ENCODE measurements at regions not wholly inside any gene's neighbourhood (a gene's known extent, or its start where the extent isn't known, plus 50 kb on each side); places are given as distances from the start of the nearest gene placed in this dataset.

- in situ Hi-C loops (cut with MboI; ENCODE audit: low sequenced_read_pairs, unreplicated experiment) = no loop called here
- no peak for TF ChIP-seq CTCF (IDR thresholded peaks at IDR 0.05; ENCODE audit: borderline replicate concordance, control extremely low read depth, extremely low read depth, insufficient read depth, missing control alignments)
- no peak for DNase-seq (ENCODE audit: low spot score)
Observed at GRCh38 chr9:78940121-78940855, 631.5 kb upstream of the TLE4 start.

GRCh38 chr9:78954286-78954685 lies 617.5 kb upstream of the TLE4 start:
- in situ Hi-C loops (cut with MboI; ENCODE audit: low sequenced_read_pairs, unreplicated experiment) = no loop called here
- no peak for TF ChIP-seq CTCF (IDR thresholded peaks at IDR 0.05; ENCODE audit: borderline replicate concordance, control extremely low read depth, extremely low read depth, insufficient read depth, missing control alignments)
- no peak for DNase-seq (ENCODE audit: low spot score)

DNA sequence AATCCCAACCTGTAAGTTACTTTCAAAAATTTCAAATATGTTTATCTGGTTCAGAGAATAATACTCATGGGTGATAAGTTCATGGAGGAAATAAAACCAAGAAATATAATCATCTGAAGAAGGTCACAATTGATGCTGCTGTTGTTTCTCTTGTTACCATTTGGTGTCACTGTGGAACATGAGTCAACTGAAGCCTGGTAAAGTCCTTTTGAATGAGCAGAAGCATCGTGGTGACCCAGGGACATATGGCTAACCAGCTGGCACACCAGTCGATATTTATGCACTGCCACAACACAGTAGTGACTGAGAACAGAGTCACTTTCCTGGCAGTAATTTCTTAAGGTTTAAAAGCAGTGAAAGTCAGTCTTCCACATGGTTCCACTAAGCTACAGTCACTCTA lies 612.9 kb upstream of the TLE4 start:
- no peak for DNase-seq (ENCODE audit: low spot score)
- no peak for TF ChIP-seq CTCF (IDR thresholded peaks at IDR 0.05; ENCODE audit: borderline replicate concordance, control extremely low read depth, extremely low read depth, insufficient read depth, missing control alignments)
- in situ Hi-C loops (cut with MboI; ENCODE audit: low sequenced_read_pairs, unreplicated experiment) = no loop called here

- in situ Hi-C loops (cut with MboI; ENCODE audit: low sequenced_read_pairs, unreplicated experiment) = no loop called here
- no peak for TF ChIP-seq CTCF (IDR thresholded peaks at IDR 0.05; ENCODE audit: borderline replicate concordance, control extremely low read depth, extremely low read depth, insufficient read depth, missing control alignments)
- no peak for DNase-seq (ENCODE audit: low spot score)
Observed at GRCh38 chr9:78962156-78962555, 609.6 kb upstream of the TLE4 start.

GRCh38 chr9:78963911-78964310 lies 607.9 kb upstream of the TLE4 start:
- DNase-seq (ENCODE audit: low spot score) = no peak
- no peak for TF ChIP-seq CTCF (IDR thresholded peaks at IDR 0.05; ENCODE audit: borderline replicate concordance, control extremely low read depth, extremely low read depth, insufficient read depth, missing control alignments)
- in situ Hi-C loops (cut with MboI; ENCODE audit: low sequenced_read_pairs, unreplicated experiment) = no loop called here

GRCh38 chr9:78967596-78968217 lies 604.1 kb upstream of the TLE4 start:
- no peak for DNase-seq (ENCODE audit: low spot score)
- in situ Hi-C loops (cut with MboI; ENCODE audit: low sequenced_read_pairs, unreplicated experiment) = no loop called here
- TF ChIP-seq CTCF (IDR thresholded peaks at IDR 0.05; ENCODE audit: borderline replicate concordance, control extremely low read depth, extremely low read depth, insufficient read depth, missing control alignments) = no peak
